22Rv1 (cell line): ENCODE measurements at regions not wholly inside any gene's neighbourhood (a gene's known extent, or its start where the extent isn't known, plus 50 kb on each side); places are given as distances from the start of the nearest gene placed in this dataset.

Experiments
- ZFX ChIP-seq: fragments of 450-650 bp; IDR thresholded peaks from 2 replicates; pipeline ENCODE4 v1.6.1; 2017; ENCODE audit warnings: antibody characterized with exemption, borderline replicate concordance
- TF ChIP-seq, protein P1 (sequence below): fragments of 450-650 bp; IDR thresholded peaks from 2 replicates; pipeline ENCODE4 v1.5.1; 2017; ENCODE audit warnings: mild to moderate bottlenecking

- TF ChIP-seq, protein P1, sequence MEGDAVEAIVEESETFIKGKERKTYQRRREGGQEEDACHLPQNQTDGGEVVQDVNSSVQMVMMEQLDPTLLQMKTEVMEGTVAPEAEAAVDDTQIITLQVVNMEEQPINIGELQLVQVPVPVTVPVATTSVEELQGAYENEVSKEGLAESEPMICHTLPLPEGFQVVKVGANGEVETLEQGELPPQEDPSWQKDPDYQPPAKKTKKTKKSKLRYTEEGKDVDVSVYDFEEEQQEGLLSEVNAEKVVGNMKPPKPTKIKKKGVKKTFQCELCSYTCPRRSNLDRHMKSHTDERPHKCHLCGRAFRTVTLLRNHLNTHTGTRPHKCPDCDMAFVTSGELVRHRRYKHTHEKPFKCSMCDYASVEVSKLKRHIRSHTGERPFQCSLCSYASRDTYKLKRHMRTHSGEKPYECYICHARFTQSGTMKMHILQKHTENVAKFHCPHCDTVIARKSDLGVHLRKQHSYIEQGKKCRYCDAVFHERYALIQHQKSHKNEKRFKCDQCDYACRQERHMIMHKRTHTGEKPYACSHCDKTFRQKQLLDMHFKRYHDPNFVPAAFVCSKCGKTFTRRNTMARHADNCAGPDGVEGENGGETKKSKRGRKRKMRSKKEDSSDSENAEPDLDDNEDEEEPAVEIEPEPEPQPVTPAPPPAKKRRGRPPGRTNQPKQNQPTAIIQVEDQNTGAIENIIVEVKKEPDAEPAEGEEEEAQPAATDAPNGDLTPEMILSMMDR = no peak
- TF ChIP-seq ZFX = no peak
These were observed 114.7 kb upstream of the TTC29 start for GRCh38 chr4:147060151-147060931.
